CD8-positive, alpha-beta memory T cell (primary cell): ENCODE measurements at regions not wholly inside any gene's neighbourhood (a gene's known extent, or its start where the extent isn't known, plus 50 kb on each side); places are given as distances from the start of the nearest gene placed in this dataset.
"Not testable (repeated sequence)": the region's sequence is repeated elsewhere in the genome, so short reads cannot be mapped to it uniquely, and the experiment has no call there.

ENCODE experiments used
- CTCF ChIA-PET: fragments of 350-600 bp; sonication (Branson Sonifier 250); formaldehyde crosslinking; loops from one replicate; lab custom pipeline; 2021; ENCODE audit warnings: antibody characterized with exemption; lab: Charles Lee
- POLR2A ChIA-PET: fragments of 350-600 bp; sonication (Branson Sonifier 250); formaldehyde crosslinking; loops from one replicate; lab custom pipeline; 2021; ENCODE audit warnings: antibody characterized with exemption; lab: Charles Lee
- DNase-seq, 5 donors: peaks; one replicate each; pipeline versions ENCODE4 v3.0.0 to v3.0.0-alpha.2; 2020 to 2022; ENCODE audit warnings: mixed read lengths in 1 of 5
- H3K27ac ChIP-seq: one replicate; pipeline ENCODE4 v1.7.0; 2013; ENCODE audit warnings: low read depth, mild to moderate bottlenecking, low read length, moderate library complexity
- H3K27me3 ChIP-seq: 2 replicates; pipeline ENCODE4 v1.7.0; 2013; ENCODE audit warnings: low read length, mild to moderate bottlenecking; ENCODE audit not compliant: insufficient read depth, poor library complexity, severe bottlenecking
- H3K36me3 ChIP-seq: 2 replicates; pipeline ENCODE4 v1.7.0; 2013; ENCODE audit warnings: mild to moderate bottlenecking, low read length, moderate library complexity; ENCODE audit not compliant: insufficient read depth
- H3K4me1 ChIP-seq: 2 replicates; pipeline ENCODE4 v1.7.0; 2013; ENCODE audit warnings: mild to moderate bottlenecking, low read length, moderate library complexity; ENCODE audit not compliant: insufficient read depth
- H3K4me3 ChIP-seq: 2 replicates; pipeline ENCODE4 v1.7.0; 2013; ENCODE audit warnings: mild to moderate bottlenecking, low read length
- H3K9me3 ChIP-seq: 2 replicates; pipeline ENCODE4 v1.7.0; 2013; ENCODE audit warnings: mild to moderate bottlenecking, low read length
- H3K27ac Mint-ChIP-seq, 8 donors: one replicate each; pipeline ENCODE4 v1.8.0; 2020 to 2021; ENCODE audit warnings: mixed read lengths in 8 of 8, mild to moderate bottlenecking in 6 of 8, inconsistent platforms in 3 of 8, moderate library complexity in 3 of 8
- H3K27me3 Mint-ChIP-seq, 2 donors: one replicate each; pipeline ENCODE4 v1.8.0; 2020 to 2021; ENCODE audit warnings: mixed read lengths in 2 of 2, mild to moderate bottlenecking in 1 of 2, moderate library complexity in 1 of 2
- H3K36me3 Mint-ChIP-seq, 3 donors: one replicate each; pipeline ENCODE4 v1.8.0; 2020 to 2021; ENCODE audit warnings: mixed read lengths in 3 of 3, inconsistent platforms in 1 of 3, mild to moderate bottlenecking in 1 of 3
- H3K4me1 Mint-ChIP-seq, 3 donors: one replicate each; pipeline ENCODE4 v1.8.0; 2020 to 2021; ENCODE audit warnings: mixed read lengths in 3 of 3, inconsistent platforms in 1 of 3, mild to moderate bottlenecking in 1 of 3
- H3K4me3 Mint-ChIP-seq, 7 donors: one replicate each; pipeline ENCODE4 v1.8.0; 2020 to 2021; ENCODE audit warnings: mixed read lengths in 7 of 7, mild to moderate bottlenecking in 6 of 7, moderate library complexity in 4 of 7, inconsistent platforms in 2 of 7
- H3K9me3 Mint-ChIP-seq, 5 donors: one replicate each; pipeline ENCODE4 v1.8.0; 2020 to 2022; ENCODE audit warnings: mixed read lengths in 5 of 5, mild to moderate bottlenecking in 3 of 5, moderate library complexity in 2 of 5, inconsistent platforms in 1 of 5

DNA sequence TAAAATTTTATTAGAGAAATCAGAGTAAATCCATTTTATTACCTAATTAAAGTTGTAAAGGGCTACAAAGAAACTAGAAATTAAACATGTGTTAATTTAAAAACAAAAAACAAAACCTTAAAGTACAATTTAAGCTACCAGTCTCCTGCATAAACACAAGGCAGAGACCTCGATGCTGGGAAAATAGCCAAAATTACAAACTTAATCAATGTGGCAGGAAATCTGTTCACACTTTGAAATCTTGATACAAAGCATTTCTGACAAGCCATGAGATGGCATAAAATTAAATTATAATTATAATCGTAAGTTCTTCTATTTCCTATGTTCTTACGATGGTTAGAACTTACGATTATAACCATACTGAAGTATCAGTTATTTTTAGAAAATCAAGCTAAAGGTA, 158.0 kb upstream of the FREM1 start:
- Mint-ChIP-seq H3K27ac (no peak overlapping the region), H3K4me1 (no peaks in the 10 kb centered on the region), H3K27me3 (peaks cover 4 to 22% of the 10 kb centered on the region in 2 donors), H3K36me3 (no peaks in the 10 kb centered on the region), H3K9me3 (peaks cover 0 to 7% (median 0%) of the 10 kb centered on the region in 5 donors), H3K4me3 (no peak overlapping the region)
- ChIA-PET POLR2A (no interaction called here), CTCF (no interaction called here)
- no peaks in the 10 kb centered on the region for H3K27me3 ChIP-seq
- H3K4me1 ChIP-seq: no peaks in the 10 kb centered on the region
- DNase-seq: no peak
- no peaks in the 10 kb centered on the region for H3K36me3 ChIP-seq
- H3K4me3 ChIP-seq: no peak overlapping the region
- H3K9me3 ChIP-seq: no peaks in the 10 kb centered on the region
- H3K27ac ChIP-seq: no peak overlapping the region

DNA sequence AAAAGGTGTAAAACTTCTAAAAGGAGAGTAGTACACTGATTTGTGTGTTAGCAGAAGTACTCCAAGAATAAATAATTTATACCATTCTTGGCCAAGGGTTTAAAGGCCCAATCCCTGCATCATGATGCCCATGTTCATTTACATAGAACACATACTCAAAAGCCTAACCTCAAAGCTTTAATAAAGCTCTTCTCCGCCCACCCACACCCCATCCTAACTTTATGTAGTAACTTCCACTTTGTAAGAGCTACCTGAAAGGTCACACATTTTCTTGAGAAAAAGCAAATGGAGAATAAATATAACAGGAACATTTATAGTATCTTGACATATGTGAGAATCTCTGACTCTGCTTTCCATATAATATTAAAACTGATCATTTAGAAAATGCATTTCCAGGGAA, 148.8 kb upstream of the FREM1 start:
- no peaks in the 10 kb centered on the region for H3K9me3 ChIP-seq
- Mint-ChIP-seq H3K27ac (no peak overlapping the region), H3K4me1 (no peaks in the 10 kb centered on the region), H3K36me3 (no peaks in the 10 kb centered on the region), H3K4me3 (no peak overlapping the region), H3K9me3 (peaks cover 0 to 4% (median 0%) of the 10 kb centered on the region in 5 donors), H3K27me3 (peaks cover 12 to 16% of the 10 kb centered on the region in 2 donors)
- no peak for DNase-seq
- POLR2A ChIA-PET: no interaction called here
- H3K4me3 ChIP-seq: no peak overlapping the region
- no peaks in the 10 kb centered on the region for H3K36me3 ChIP-seq
- H3K4me1 ChIP-seq: no peaks in the 10 kb centered on the region
- H3K27me3 ChIP-seq: no peaks in the 10 kb centered on the region
- CTCF ChIA-PET: no interaction called here
- no peak overlapping the region for H3K27ac ChIP-seq

DNA sequence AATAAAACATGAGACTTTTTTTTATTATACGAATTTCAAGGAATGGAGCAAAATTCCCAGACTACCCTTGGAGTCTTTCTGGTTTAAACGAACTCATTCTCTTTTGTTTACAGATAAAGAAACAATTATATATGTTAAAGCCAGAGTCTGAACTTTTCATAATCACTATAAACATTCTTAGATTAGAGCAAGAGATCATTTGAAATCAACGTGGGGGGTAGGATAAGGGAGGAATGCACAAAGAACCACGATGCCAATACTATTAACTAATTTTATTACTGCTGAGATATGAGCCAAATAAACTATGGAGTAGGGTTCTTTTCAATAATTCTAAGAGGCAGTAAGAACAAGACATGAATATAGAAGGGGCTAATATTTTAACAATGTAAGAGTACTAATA, 148.0 kb upstream of the FREM1 start:
- ChIA-PET POLR2A (no interaction called here), CTCF (no interaction called here)
- H3K4me1 Mint-ChIP-seq: no peaks in the 10 kb centered on the region
- no peak overlapping the region for H3K4me3 Mint-ChIP-seq
- Histone ChIP-seq H3K27me3 (no peaks in the 10 kb centered on the region), H3K36me3 (no peaks in the 10 kb centered on the region), H3K4me1 (no peaks in the 10 kb centered on the region), H3K4me3 (no peak overlapping the region), H3K9me3 (no peaks in the 10 kb centered on the region), H3K27ac (no peak overlapping the region)
- H3K27ac Mint-ChIP-seq: no peak overlapping the region
- no peaks in the 10 kb centered on the region for H3K36me3 Mint-ChIP-seq
- H3K27me3 Mint-ChIP-seq: peaks cover 9 to 14% of the 10 kb centered on the region in 2 donors
- H3K9me3 Mint-ChIP-seq: peaks cover 0 to 5% (median 0%) of the 10 kb centered on the region in 5 donors
- DNase-seq: no peak

DNA sequence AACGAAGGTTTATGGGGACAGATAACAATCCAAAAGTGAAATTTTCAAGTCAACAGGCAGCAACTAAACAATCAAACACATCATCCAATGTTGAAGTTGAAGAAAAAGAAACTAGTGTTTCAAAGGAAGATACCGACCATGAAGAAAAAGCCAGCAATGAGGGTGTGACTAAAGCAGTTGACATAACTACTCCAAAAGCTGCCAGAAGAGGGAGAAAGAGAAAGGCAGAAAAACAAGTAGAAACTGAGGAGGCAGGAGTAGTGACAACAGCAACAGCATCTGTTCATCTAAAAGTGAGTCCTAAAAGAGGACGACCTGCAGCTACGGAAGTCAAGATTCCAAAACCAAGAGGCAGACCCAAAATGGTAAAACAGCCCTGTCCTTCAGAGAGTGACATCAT, 145.1 kb upstream of the FREM1 start:
- H3K4me1 ChIP-seq, H3K36me3 ChIP-seq, H3K27ac ChIP-seq, CTCF ChIA-PET, H3K27ac Mint-ChIP-seq, H3K4me3 ChIP-seq, H3K4me1 Mint-ChIP-seq, H3K9me3 Mint-ChIP-seq, H3K27me3 Mint-ChIP-seq, POLR2A ChIA-PET, H3K9me3 ChIP-seq, H3K27me3 ChIP-seq, DNase-seq, H3K36me3 Mint-ChIP-seq, H3K4me3 Mint-ChIP-seq: not testable (repeated sequence)

DNA sequence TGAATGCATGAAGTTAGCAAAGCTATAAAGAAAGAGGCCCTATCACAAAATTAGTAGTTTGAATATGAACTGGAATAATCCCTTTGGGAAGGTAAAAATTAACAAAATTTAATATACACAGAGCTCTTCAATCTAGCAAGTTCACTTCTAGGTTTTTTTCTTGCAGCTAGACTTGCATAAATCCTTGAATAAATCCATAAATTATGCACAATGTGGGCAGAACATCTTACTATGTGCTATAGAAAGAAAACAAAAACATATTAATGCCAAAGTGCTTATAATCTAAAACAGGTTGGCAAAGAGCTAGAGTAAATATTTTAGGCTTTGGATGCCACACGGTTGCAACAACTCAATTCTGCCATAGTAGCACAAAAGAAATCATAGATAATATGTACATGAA, 138.5 kb upstream of the FREM1 start:
- Histone ChIP-seq H3K9me3 (no peaks in the 10 kb centered on the region), H3K36me3 (no peaks in the 10 kb centered on the region), H3K4me3 (no peak overlapping the region), H3K27me3 (no peaks in the 10 kb centered on the region), H3K4me1 (no peaks in the 10 kb centered on the region), H3K27ac (no peak overlapping the region)
- ChIA-PET POLR2A (no interaction called here), CTCF (no interaction called here)
- peaks cover 0 to 6% (median 0%) of the 10 kb centered on the region in 5 donors for H3K9me3 Mint-ChIP-seq
- DNase-seq: no peak
- H3K4me1 Mint-ChIP-seq: no peaks in the 10 kb centered on the region
- peaks cover 7 to 8% of the 10 kb centered on the region in 2 donors for H3K27me3 Mint-ChIP-seq
- H3K27ac Mint-ChIP-seq: no peak overlapping the region
- no peak overlapping the region for H3K4me3 Mint-ChIP-seq
- H3K36me3 Mint-ChIP-seq: no peaks in the 10 kb centered on the region

DNA sequence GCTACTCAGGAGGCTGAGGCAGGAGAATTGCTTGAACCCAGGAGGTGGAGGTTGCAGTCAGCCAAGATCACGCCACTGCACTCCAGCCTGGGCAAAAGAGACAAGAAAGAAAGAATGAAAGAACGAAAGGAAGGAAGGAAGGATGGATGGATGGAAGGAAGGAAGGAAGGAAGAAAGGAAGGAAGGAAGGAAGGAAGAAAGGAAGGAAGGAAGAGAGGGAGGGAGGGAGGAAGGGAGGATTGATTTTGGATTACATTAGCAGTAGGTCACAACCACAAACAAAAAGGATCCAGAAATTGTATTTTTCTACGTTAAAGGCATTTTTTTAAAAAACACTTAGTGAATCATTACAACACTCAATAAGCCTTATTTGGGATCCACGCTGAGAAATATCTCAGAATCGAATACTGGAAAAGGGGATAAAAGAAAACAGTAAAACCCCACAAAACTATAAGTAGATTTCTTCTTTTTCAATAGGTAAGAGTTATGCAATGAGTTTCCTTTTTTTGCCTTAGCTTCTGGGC, 136.9 kb upstream of the FREM1 start:
- peaks cover 7 to 8% of the 10 kb centered on the region in 2 donors for H3K27me3 Mint-ChIP-seq
- POLR2A ChIA-PET: no interaction called here
- DNase-seq: no peak

DNA sequence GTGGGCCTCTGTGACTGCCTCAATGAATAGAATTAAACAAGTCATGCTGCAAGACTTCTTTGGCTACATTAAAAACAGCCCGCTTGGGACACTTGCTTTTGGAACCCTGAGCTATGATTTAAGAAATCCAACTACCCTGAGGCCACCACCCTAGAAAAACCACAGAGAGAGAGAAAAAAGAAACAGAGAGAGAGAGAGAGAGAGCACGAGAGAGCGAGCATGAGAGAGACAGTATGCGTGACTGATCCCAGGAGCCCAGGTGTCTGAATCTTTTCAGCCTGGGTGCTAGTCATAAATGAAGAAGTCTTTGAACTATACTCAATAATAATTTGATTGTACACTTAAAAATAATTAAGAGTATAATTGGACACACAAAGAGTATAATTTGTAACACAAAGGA, 123.1 kb upstream of the FREM1 start:
- Mint-ChIP-seq H3K4me3 (no peak overlapping the region), H3K9me3 (peaks cover 0 to 6% (median 2%) of the 10 kb centered on the region in 5 donors), H3K4me1 (no peaks in the 10 kb centered on the region), H3K27me3 (no peaks in the 10 kb centered on the region), H3K27ac (no peak overlapping the region), H3K36me3 (no peaks in the 10 kb centered on the region)
- Histone ChIP-seq H3K4me1 (no peaks in the 10 kb centered on the region), H3K9me3 (no peaks in the 10 kb centered on the region), H3K36me3 (no peaks in the 10 kb centered on the region), H3K27me3 (no peaks in the 10 kb centered on the region), H3K27ac (no peak overlapping the region), H3K4me3 (no peak overlapping the region)
- CTCF ChIA-PET: no interaction called here
- POLR2A ChIA-PET: no interaction called here
- DNase-seq: no peak

More for the DNA sequence above, 136.9 kb upstream of the FREM1 start:
- Histone ChIP-seq H3K27me3 (no peaks in the 10 kb centered on the region), H3K27ac (no peak overlapping the region), H3K9me3 (no peaks in the 10 kb centered on the region), H3K36me3 (no peaks in the 10 kb centered on the region), H3K4me3 (no peak overlapping the region), H3K4me1 (no peaks in the 10 kb centered on the region)
- CTCF ChIA-PET: no interaction called here
- H3K4me3 Mint-ChIP-seq: no peak overlapping the region
- H3K4me1 Mint-ChIP-seq: no peaks in the 10 kb centered on the region
- no peaks in the 10 kb centered on the region for H3K36me3 Mint-ChIP-seq
- H3K27ac Mint-ChIP-seq: no peak overlapping the region
- H3K9me3 Mint-ChIP-seq: peaks cover 0 to 3% (median 0%) of the 10 kb centered on the region in 5 donors

DNA sequence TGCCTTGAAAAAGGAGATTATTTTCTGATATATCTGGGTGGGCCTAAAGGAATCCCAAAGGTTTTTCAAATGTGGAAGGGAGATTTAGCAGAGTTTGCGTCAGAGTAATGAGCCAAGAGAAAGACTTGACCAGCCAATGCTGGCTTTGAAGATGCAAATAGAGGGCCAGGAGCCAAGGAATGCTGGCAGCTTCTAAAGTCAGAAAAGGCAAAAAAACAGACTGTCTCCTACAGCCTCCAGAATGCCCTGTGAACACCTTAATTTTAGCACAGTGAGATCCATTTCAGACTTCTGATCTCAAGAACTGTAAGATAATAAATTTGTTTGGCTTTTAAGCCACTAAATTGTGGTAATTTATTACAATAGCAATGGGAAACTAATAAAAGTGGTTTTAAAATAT, 122.6 kb upstream of the FREM1 start:
- Histone ChIP-seq H3K36me3 (no peaks in the 10 kb centered on the region), H3K27me3 (no peaks in the 10 kb centered on the region), H3K9me3 (no peaks in the 10 kb centered on the region), H3K27ac (no peak overlapping the region), H3K4me1 (no peaks in the 10 kb centered on the region), H3K4me3 (no peak overlapping the region)
- H3K4me1 Mint-ChIP-seq: no peaks in the 10 kb centered on the region
- H3K9me3 Mint-ChIP-seq: peaks cover 0 to 7% (median 5%) of the 10 kb centered on the region in 5 donors
- POLR2A ChIA-PET: no interaction called here
- no peaks in the 10 kb centered on the region for H3K27me3 Mint-ChIP-seq
- CTCF ChIA-PET: no interaction called here
- no peak overlapping the region for H3K4me3 Mint-ChIP-seq
- H3K27ac Mint-ChIP-seq: no peak overlapping the region
- DNase-seq: no peak
- no peaks in the 10 kb centered on the region for H3K36me3 Mint-ChIP-seq

DNA sequence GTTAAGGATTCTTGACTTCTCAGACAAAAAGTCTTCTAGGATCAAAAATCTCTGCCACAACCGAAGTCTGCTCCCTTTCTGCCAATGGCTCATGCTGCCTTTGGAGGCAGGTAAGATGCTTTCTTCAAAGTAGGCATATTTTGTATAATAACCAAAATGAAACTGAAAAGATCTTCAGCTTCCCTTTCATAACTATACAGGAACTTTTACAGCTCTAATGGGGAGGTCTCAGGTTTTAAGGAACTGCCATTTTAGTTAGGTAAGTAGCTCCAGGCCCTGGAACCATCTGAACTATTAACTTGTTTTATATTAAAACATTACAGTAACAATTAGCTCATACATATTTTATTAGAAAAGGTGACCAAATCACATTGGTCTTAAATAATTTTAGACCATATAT, 110.9 kb upstream of the FREM1 start:
- Mint-ChIP-seq H3K27ac (no peak overlapping the region), H3K27me3 (peaks cover 3 to 4% of the 10 kb centered on the region in 2 donors), H3K4me3 (no peak overlapping the region), H3K4me1 (no peaks in the 10 kb centered on the region), H3K9me3 (peaks cover 0 to 6% (median 4%) of the 10 kb centered on the region in 5 donors), H3K36me3 (peaks cover 0 to 4% (median 0%) of the 10 kb centered on the region in 3 donors)
- POLR2A ChIA-PET: no interaction called here
- CTCF ChIA-PET: no interaction called here
- no peak overlapping the region for H3K4me3 ChIP-seq
- H3K36me3 ChIP-seq: no peaks in the 10 kb centered on the region
- H3K4me1 ChIP-seq: no peaks in the 10 kb centered on the region
- H3K9me3 ChIP-seq: no peaks in the 10 kb centered on the region
- DNase-seq: no peak
- no peak overlapping the region for H3K27ac ChIP-seq
- H3K27me3 ChIP-seq: no peaks in the 10 kb centered on the region
